B cell (primary cell): ENCODE measurements at regions not wholly inside any gene's neighbourhood (a gene's known extent, or its start where the extent isn't known, plus 50 kb on each side); places are given as distances from the start of the nearest gene placed in this dataset.
A peak's percentile ranks its signal among the peaks of the same experiment; 100 is the strongest.

Experiments
- ATAC-seq: fragments of 200-7000 bp; cut with Tn5 transposase; one replicate; pipeline ENCODE4 v1.10.0; 2021; ENCODE audit warnings: low read depth, mild to moderate bottlenecking, moderate number of reproducible peaks, moderate library complexity
- CTCF ChIA-PET: fragments of 350-600 bp; sonication (Branson Sonifier 250); formaldehyde crosslinking; loops from one replicate; lab custom pipeline; 2021; ENCODE audit warnings: antibody characterized with exemption, inconsistent platforms; lab: Charles Lee
- POLR2A ChIA-PET: fragments of 350-600 bp; sonication (Branson Sonifier 250); formaldehyde crosslinking; loops from one replicate; lab custom pipeline; 2021; ENCODE audit warnings: antibody characterized with exemption; lab: Charles Lee
- DNase-seq: peaks from one replicate; pipeline ENCODE4 v3.0.0; 2013
- H2AFZ ChIP-seq: 2 replicates; pipeline ENCODE4 v1.6.1; 2012; ENCODE audit warnings: mild to moderate bottlenecking, low read depth, low read length; ENCODE audit not compliant: insufficient read depth, poor library complexity, severe bottlenecking
- H3K27ac ChIP-seq, 2 donors: 1 replicate in 1 of 2; 2 replicates in 1 of 2; pipeline ENCODE4 v1.5.1; 2012 to 2013; ENCODE audit warnings: low read length in 2 of 2, mild to moderate bottlenecking in 2 of 2, moderate library complexity in 1 of 2
- H3K27me3 ChIP-seq, 4 experiments: fragments of 200-600 bp in 1 of 4; sonication (generic) in 1 of 4; replicated peaks in 1 of 4; 1 replicate in 2 of 4; 2 replicates in 2 of 4; pipeline versions ENCODE4 v1.6.1 to v1.7.0; 2013 to 2016; ENCODE audit warnings: low read length in 3 of 4, mild to moderate bottlenecking in 2 of 4, mixed read lengths in 1 of 4, moderate library complexity in 1 of 4; ENCODE audit not compliant: insufficient read depth in 4 of 4, control insufficient read depth in 3 of 4; ENCODE audit errors: control extremely low read depth in 1 of 4
- H3K36me3 ChIP-seq, 2 experiments: replicated peaks in 1 of 2; 1 replicate in 1 of 2; 2 replicates in 1 of 2; pipeline versions ENCODE4 v1.6.1 to v1.7.1; 2013; ENCODE audit warnings: low read length in 1 of 2; ENCODE audit not compliant: insufficient read depth in 2 of 2, control insufficient read depth in 1 of 2; ENCODE audit errors: control extremely low read depth in 1 of 2, extremely low read depth in 1 of 2
- H3K4me1 ChIP-seq, 2 donors: fragments of 200-600 bp in 1 of 2; sonication (generic) in 1 of 2; 1 replicate in 1 of 2; 2 replicates in 1 of 2; pipeline versions ENCODE4 v1.5.1 to v1.6.1; 2013 to 2017; ENCODE audit warnings: low read length in 2 of 2; ENCODE audit not compliant: control insufficient read depth in 2 of 2, insufficient read depth in 2 of 2
- H3K4me2 ChIP-seq: replicated peaks from 2 replicates; pipeline ENCODE3; 2012; ENCODE audit warnings: mild to moderate bottlenecking, low read depth, low read length; ENCODE audit not compliant: poor library complexity, severe bottlenecking
- H3K4me3 ChIP-seq, 5 experiments: fragments of 200-600 bp in 1 of 5; sonication (generic) in 1 of 5; 1 replicate in 3 of 5; 2 replicates in 2 of 5; pipeline versions ENCODE4 v1.5.1 to v1.7.0; 2011 to 2016; ENCODE audit warnings: low read length in 4 of 5, mild to moderate bottlenecking in 4 of 5, low read depth in 2 of 5, control low read depth in 1 of 5, moderate library complexity in 1 of 5; ENCODE audit not compliant: insufficient read depth in 1 of 5; ENCODE audit errors: control extremely low read depth in 1 of 5, extremely low read depth in 1 of 5
- H3K79me2 ChIP-seq: fragments of 200-600 bp; sonication (generic); one replicate; pipeline ENCODE4 v1.6.0; 2016; ENCODE audit warnings: low read length; ENCODE audit not compliant: control insufficient read depth, insufficient read depth
- H3K9ac ChIP-seq: fragments of 200-600 bp; sonication (generic); 2 replicates; pipeline ENCODE4 v1.6.1; 2017; ENCODE audit warnings: mild to moderate bottlenecking, low read length, moderate library complexity
- H3K9me3 ChIP-seq, 3 donors: one replicate each; pipeline versions ENCODE4 v1.6.1 to v1.7.1; 2013; ENCODE audit warnings: low read length in 2 of 3; ENCODE audit not compliant: control insufficient read depth in 2 of 3, insufficient read depth in 1 of 3; ENCODE audit errors: control extremely low read depth in 1 of 3
- H4K20me1 ChIP-seq: 2 replicates; pipeline ENCODE4 v1.6.0; 2012; ENCODE audit warnings: mild to moderate bottlenecking, low read length; ENCODE audit not compliant: insufficient read depth, control insufficient read depth, poor library complexity, severe bottlenecking
- H3K27ac Mint-ChIP-seq: one replicate; pipeline ENCODE4 v1.8.0; 2021; ENCODE audit warnings: mixed read lengths
- H3K27me3 Mint-ChIP-seq: one replicate; pipeline ENCODE4 v1.8.0; 2021; ENCODE audit warnings: mixed read lengths
- H3K4me1 Mint-ChIP-seq: one replicate; pipeline ENCODE4 v1.8.0; 2021; ENCODE audit warnings: mixed read lengths
- H3K4me3 Mint-ChIP-seq: one replicate; pipeline ENCODE4 v1.8.0; 2021; ENCODE audit warnings: mixed read lengths
- H3K9me3 Mint-ChIP-seq: one replicate; pipeline ENCODE4 v1.8.0; 2022; ENCODE audit warnings: mixed read lengths; ENCODE audit not compliant: insufficient read depth
- CTCF ChIP-seq: fragments of 200-600 bp; IDR thresholded peaks from one replicate; pipeline ENCODE4 v1.8.0; 2022; ENCODE audit warnings: antibody characterized with exemption, mild to moderate bottlenecking
- EZH2 ChIP-seq: IDR thresholded peaks from 2 replicates; pipeline ENCODE4 v1.6.1; 2012; ENCODE audit warnings: borderline replicate concordance, low read depth, mild to moderate bottlenecking, moderate library complexity, low read length; ENCODE audit not compliant: insufficient read depth, poor library complexity, severe bottlenecking
- WGBS: methylation state at CpG from one replicate; pipeline ENCODE4 v1.1.5; 2013; ENCODE audit warnings: missing lambda C conversion rate; ENCODE audit not compliant: insufficient coverage; 5-methylcytosine and 5-hydroxymethylcytosine counted together
- intact Hi-C: fragments of 100-400 bp; cut with micrococcal nuclease; formaldehyde crosslinking; loops from one replicate; pipeline ENCODE4 v1.10.0; 2022

- H3K4me1 Mint-ChIP-seq, result peaks cover 70% of the 10 kb centered on the region
- peaks cover 92 to 100% of the 10 kb centered on the region in 2 donors for H3K4me1 ChIP-seq
- H3K27me3 Mint-ChIP-seq, result no peaks in the 10 kb centered on the region
- peaks cover 0 to 5% (median 0%) of the 10 kb centered on the region in 4 experiments for H3K27me3 ChIP-seq
- peak overlapping the region; percentile 95 for H3K4me2 ChIP-seq
- H3K27ac ChIP-seq, result peak overlapping the region; percentile 83 to 97
- 86% methylated on average over 16 of the region's 24 CpGs for WGBS
- CTCF ChIA-PET, result interaction anchor here (0.8 to 3.4 kb wide), 10 partner anchors 8 to 512 kb away, joined by 3 to 24 read pairs (median 3); no protein-coding TSS in a partner anchor
- H3K9me3 Mint-ChIP-seq, result no peaks in the 10 kb centered on the region
- H3K36me3 ChIP-seq, result no peaks in the 10 kb centered on the region
- no peak overlapping the region for H3K4me3 Mint-ChIP-seq
- H2AFZ ChIP-seq, result no peak overlapping the region
- TF ChIP-seq EZH2, result no peak
- TF ChIP-seq CTCF, result no peak
- H3K79me2 ChIP-seq, result no peaks in the 10 kb centered on the region
- intact Hi-C loops, result loop anchor here (2.0 to 10.0 kb wide), 2 partner anchors 87 to 305 kb away; partner anchors contain the start of gene GSE1
- ATAC-seq (no peak), DNase-seq (no peak)
- peak overlapping the region; percentile 72 for H3K27ac Mint-ChIP-seq
- POLR2A ChIA-PET, result interaction anchor here (1.3 kb wide), 1 partner anchor 247 kb away, joined by 3 read pairs; no protein-coding TSS in a partner anchor
- peaks cover 0 to 3% (median 0%) of the 10 kb centered on the region in 3 donors for H3K9me3 ChIP-seq
- no peak overlapping the region for H3K9ac ChIP-seq
- H4K20me1 ChIP-seq, result no peaks in the 10 kb centered on the region
- H3K4me3 ChIP-seq, result no peak overlapping the region
These were observed 195.5 kb upstream of the CIBAR2 start for GRCh38 chr16:85307552-85308364.
